Coronary artery (tissue), 2 donors: ENCODE measurements at regions not wholly inside any gene's neighbourhood (a gene's known extent, or its start where the extent isn't known, plus 50 kb on each side); places are given as distances from the start of the nearest gene placed in this dataset.

Experiments
- DNase-seq: peaks from one replicate; pipeline ENCODE4 v3.0.0-alpha.2; 2017; ENCODE audit warnings: low spot score
- H3K27ac ChIP-seq, 2 donors: fragments of 200-600 bp; sonication (generic); one replicate each; pipeline ENCODE4 v1.5.1; 2016 to 2019
- H3K4me3 ChIP-seq: fragments of 200-600 bp; sonication (generic); 2 replicates; pipeline ENCODE4 v1.5.1; 2016; ENCODE audit warnings: mild to moderate bottlenecking, moderate library complexity
- CTCF ChIP-seq: fragments of 200-600 bp; sonication (generic); IDR thresholded peaks from one replicate; pipeline ENCODE4 v1.5.1; 2019; ENCODE audit warnings: antibody characterized with exemption

GRCh38 chr7:9645756-9646155, 1212.3 kb downstream of the NXPH1 start:
- H3K4me3 ChIP-seq, result no peak overlapping the region
- H3K27ac ChIP-seq, result no peak overlapping the region
- no peak for TF ChIP-seq CTCF
- DNase-seq, result no peak

- DNase-seq, result no peak
- H3K4me3 ChIP-seq, result no peak overlapping the region
- H3K27ac ChIP-seq, result no peak overlapping the region
- TF ChIP-seq CTCF, result no peak
Measured at GRCh38 chr7:9657257-9657656, 1223.8 kb downstream of the NXPH1 start.

GRCh38 chr7:9671979-9672917, 1238.8 kb downstream of the NXPH1 start:
- DNase-seq, result no peak
- no peak for TF ChIP-seq CTCF
- Histone ChIP-seq H3K27ac (no peak overlapping the region), H3K4me3 (no peak overlapping the region)

GRCh38 chr7:9680713-9681112, 1247.3 kb downstream of the NXPH1 start:
- DNase-seq, result no peak
- TF ChIP-seq CTCF, result no peak
- Histone ChIP-seq H3K4me3 (no peak overlapping the region), H3K27ac (no peak overlapping the region)

- Histone ChIP-seq H3K27ac (no peak overlapping the region), H3K4me3 (no peak overlapping the region)
- DNase-seq, result no peak
- TF ChIP-seq CTCF, result no peak
Measured at GRCh38 chr7:9681284-9681683, 1247.9 kb downstream of the NXPH1 start.

- Histone ChIP-seq H3K4me3 (no peak overlapping the region), H3K27ac (no peak overlapping the region)
- DNase-seq, result no peak
- no peak for TF ChIP-seq CTCF
Measured at GRCh38 chr7:9691286-9691685, 1257.9 kb downstream of the NXPH1 start.

GRCh38 chr7:9698375-9698774, 1265.0 kb downstream of the NXPH1 start:
- no peak for TF ChIP-seq CTCF
- H3K27ac ChIP-seq, result no peak overlapping the region
- no peak overlapping the region for H3K4me3 ChIP-seq
- DNase-seq, result no peak
